ENCODE measurements at regions not wholly inside any gene's neighbourhood (a gene's known extent, or its start where the extent isn't known, plus 50 kb on each side); places are given as distances from the start of the nearest gene placed in this dataset.

DNA sequence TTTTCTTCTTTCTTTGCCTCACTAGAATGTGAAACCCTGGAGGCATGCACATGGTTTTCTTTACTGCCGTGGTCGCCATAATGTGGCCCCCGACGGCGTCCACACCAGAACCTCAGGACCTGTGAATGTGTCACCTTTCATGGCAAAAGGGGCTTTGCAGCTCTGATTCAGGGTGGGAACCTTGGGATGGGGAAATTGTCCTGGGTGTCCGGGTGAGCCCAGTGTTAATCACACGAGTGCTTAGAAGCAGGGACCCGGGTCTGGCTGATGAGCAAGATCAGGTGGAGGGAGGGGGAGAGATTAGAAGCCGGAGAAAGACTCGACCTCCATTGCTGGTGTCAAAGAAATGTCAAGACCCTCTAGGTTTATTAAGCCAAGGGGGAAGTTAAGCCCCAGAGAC, 74.7 kb upstream of the SHISAL1 start:
- no peaks in the 10 kb centered on the region for H3K79me2 ChIP-seq (ENCODE audit: control insufficient read depth, insufficient read depth, low read length)
- no peak overlapping the region for H3K4me2 ChIP-seq (ENCODE audit: control insufficient read depth, insufficient read depth)
- ChIA-PET SMC1A (ENCODE audit: uncharacterized antibody, unreplicated experiment) (no interaction called here), RAD21 (ENCODE audit: unreplicated experiment) (no interaction called here), POLR2A (no interaction called here), CTCF (no interaction called here)
- ATAC-seq (no peak), DNase-seq (ENCODE audit: low read depth, low spot score) (no peak), FAIRE-seq (no peak)
- no TSS peak for BruUV-seq (replicated peaks)
- H2AFZ ChIP-seq (ENCODE audit: control insufficient read depth, low read depth, low read length): no peak overlapping the region
- H3K36me3 ChIP-seq (ENCODE audit: control insufficient read depth in 2 of 2, insufficient read depth in 2 of 2, low read length in 1 of 2): no peaks in the 10 kb centered on the region
- in situ Hi-C loops (cut with MboI): loop anchor here (5.0 kb wide), 1 partner anchor 50 kb away; no protein-coding TSS in a partner anchor
- no peak overlapping the region for H3K9ac ChIP-seq (ENCODE audit: control insufficient read depth, insufficient read depth, low read length)
- no peak overlapping the region for H3K4me3 ChIP-seq
- TF ChIP-seq TCF12 (IDR thresholded peaks at IDR 0.05; ENCODE audit: low read depth, low read length) (no peak), CBX5 (IDR thresholded peaks at IDR 0.05; ENCODE audit: low read depth) (no peak), PAX5 (IDR thresholded peaks at IDR 0.05; ENCODE audit: borderline replicate concordance, low read depth, low read length) (no peak), ZNF24 (IDR thresholded peaks at IDR 0.05) (no peak), GATAD2B (conservative IDR thresholded peaks at IDR 0.05; ENCODE audit: low read depth) (no peak), SMAD1 (IDR thresholded peaks at IDR 0.05; ENCODE audit: low read depth, partially characterized antibody) (no peak)
- TF ChIP-seq, protein P1, sequence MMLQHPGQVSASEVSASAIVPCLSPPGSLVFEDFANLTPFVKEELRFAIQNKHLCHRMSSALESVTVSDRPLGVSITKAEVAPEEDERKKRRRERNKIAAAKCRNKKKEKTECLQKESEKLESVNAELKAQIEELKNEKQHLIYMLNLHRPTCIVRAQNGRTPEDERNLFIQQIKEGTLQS (IDR thresholded peaks at IDR 0.05; ENCODE audit: borderline replicate concordance, extremely low read depth, low read depth, low read length): no peak
- no peaks in the 10 kb centered on the region for H3K4me1 ChIP-seq (ENCODE audit: control insufficient read depth, insufficient read depth, low read length)
- intact Hi-C loops (cut with micrococcal nuclease; ENCODE audit: unreplicated experiment): no loop called here
- no peaks in the 10 kb centered on the region for H4K20me1 ChIP-seq (ENCODE audit: control insufficient read depth, insufficient read depth)
- peaks cover 0 to 4% of the 10 kb centered on the region in 2 experiments; a peak in 1 of 4 replicates for H3K27me3 ChIP-seq (replicated peaks in 1 of 2; ENCODE audit: control insufficient read depth in 2 of 2, insufficient read depth in 2 of 2, low read length in 1 of 2)
- H3K9me3 ChIP-seq (replicated peaks; ENCODE audit: control insufficient read depth, insufficient read depth, low read length): no peaks in the 10 kb centered on the region
- WGBS (ENCODE audit: insufficient coverage, insufficient replicate concordance, low lambda C conversion rate, missing lambda C conversion rate): 21% methylated on average over 10 of the region's 10 CpGs
- H3K27ac ChIP-seq (ENCODE audit: control insufficient read depth, insufficient read depth): no peak overlapping the region

GRCh38 chr22:44386386-44387035, 73.8 kb upstream of the SHISAL1 start:
- Histone ChIP-seq H3K4me1 (ENCODE audit: control insufficient read depth, insufficient read depth, low read length) (no peaks in the 10 kb centered on the region), H2AFZ (ENCODE audit: control insufficient read depth, low read depth, low read length) (no peak overlapping the region), H3K9ac (ENCODE audit: control insufficient read depth, insufficient read depth, low read length) (no peak overlapping the region), H3K27me3 (replicated peaks in 1 of 2; ENCODE audit: control insufficient read depth in 2 of 2, insufficient read depth in 2 of 2, low read length in 1 of 2) (peaks cover 0 to 7% of the 10 kb centered on the region in 2 experiments; a peak in 3 of 4 replicates), H3K79me2 (ENCODE audit: control insufficient read depth, insufficient read depth, low read length) (no peaks in the 10 kb centered on the region), H3K4me3 (no peak overlapping the region), H4K20me1 (ENCODE audit: control insufficient read depth, insufficient read depth) (no peaks in the 10 kb centered on the region), H3K4me2 (ENCODE audit: control insufficient read depth, insufficient read depth) (no peak overlapping the region), H3K36me3 (ENCODE audit: control insufficient read depth in 2 of 2, insufficient read depth in 2 of 2, low read length in 1 of 2) (no peaks in the 10 kb centered on the region), H3K27ac (ENCODE audit: control insufficient read depth, insufficient read depth) (no peak overlapping the region), H3K9me3 (replicated peaks; ENCODE audit: control insufficient read depth, insufficient read depth, low read length) (no peaks in the 10 kb centered on the region)
- no peak for ATAC-seq
- POLR2A ChIA-PET: no interaction called here
- intact Hi-C loops (cut with micrococcal nuclease; ENCODE audit: unreplicated experiment): no loop called here
- no TSS peak for BruUV-seq (replicated peaks)
- no peak for TF ChIP-seq ZBED1 (IDR thresholded peaks at IDR 0.05; ENCODE audit: borderline replicate concordance)
- TF ChIP-seq, protein P2, sequence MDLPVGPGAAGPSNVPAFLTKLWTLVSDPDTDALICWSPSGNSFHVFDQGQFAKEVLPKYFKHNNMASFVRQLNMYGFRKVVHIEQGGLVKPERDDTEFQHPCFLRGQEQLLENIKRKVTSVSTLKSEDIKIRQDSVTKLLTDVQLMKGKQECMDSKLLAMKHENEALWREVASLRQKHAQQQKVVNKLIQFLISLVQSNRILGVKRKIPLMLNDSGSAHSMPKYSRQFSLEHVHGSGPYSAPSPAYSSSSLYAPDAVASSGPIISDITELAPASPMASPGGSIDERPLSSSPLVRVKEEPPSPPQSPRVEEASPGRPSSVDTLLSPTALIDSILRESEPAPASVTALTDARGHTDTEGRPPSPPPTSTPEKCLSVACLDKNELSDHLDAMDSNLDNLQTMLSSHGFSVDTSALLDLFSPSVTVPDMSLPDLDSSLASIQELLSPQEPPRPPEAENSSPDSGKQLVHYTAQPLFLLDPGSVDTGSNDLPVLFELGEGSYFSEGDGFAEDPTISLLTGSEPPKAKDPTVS (IDR thresholded peaks at IDR 0.05; ENCODE audit: low read depth, low read length): no peak
- no peak for TF ChIP-seq USF2 (IDR thresholded peaks at IDR 0.05; ENCODE audit: borderline replicate concordance, low read depth, low read length)
- no peak for TF ChIP-seq SUZ12 (IDR thresholded peaks at IDR 0.05; ENCODE audit: unreplicated experiment)
- TF ChIP-seq TCF7 (IDR thresholded peaks at IDR 0.05; ENCODE audit: borderline replicate concordance): no peak
- TF ChIP-seq PAX8 (IDR thresholded peaks at IDR 0.05): no peak
- no peak for TF ChIP-seq STAT3 (IDR thresholded peaks at IDR 0.05; ENCODE audit: low read depth, low read length)
- DNase-seq (ENCODE audit: low read depth, low spot score): no peak
- SMC1A ChIA-PET (ENCODE audit: uncharacterized antibody, unreplicated experiment): no interaction called here
- RAD21 ChIA-PET (ENCODE audit: unreplicated experiment): no interaction called here
- in situ Hi-C loops (cut with MboI): loop anchor here (5.0 kb wide), 1 partner anchor 51 kb away; no protein-coding TSS in a partner anchor
- CTCF ChIA-PET: no interaction called here
- no peak for FAIRE-seq
- WGBS (ENCODE audit: insufficient coverage, insufficient replicate concordance, low lambda C conversion rate, missing lambda C conversion rate): 39% methylated on average over 20 of the region's 20 CpGs

All from GM12878 (cell line).